Stimulated activated CD8-positive, alpha-beta memory T cell treated with anti-CD3 and anti-CD28 coated beads, Interleukin-15, amount 100 ng/mL, for 1 hour (primary cell): ENCODE measurements at regions not wholly inside any gene's neighbourhood (a gene's known extent, or its start where the extent isn't known, plus 50 kb on each side); places are given as distances from the start of the nearest gene placed in this dataset.

ENCODE experiments used
- DNase-seq: peaks from one replicate; pipeline ENCODE4 v3.0.0-alpha.2; 2020; ENCODE audit warnings: low read depth

- no peak for DNase-seq
These were observed 285.7 kb upstream of the PKN2 start for GRCh38 chr1:88398338-88398737.

GRCh38 chr1:88399690-88400089 lies 284.4 kb upstream of the PKN2 start:
- no peak for DNase-seq

GRCh38 chr1:88401313-88401712 lies 282.8 kb upstream of the PKN2 start:
- DNase-seq, result no peak

GRCh38 chr1:88404582-88404981 lies 279.5 kb upstream of the PKN2 start:
- DNase-seq, result no peak

GRCh38 chr1:88407248-88407647 lies 276.8 kb upstream of the PKN2 start:
- no peak for DNase-seq

- DNase-seq, result no peak
These were observed 262.1 kb upstream of the PKN2 start for GRCh38 chr1:88421997-88422396.

GRCh38 chr1:88433556-88433955 lies 250.5 kb upstream of the PKN2 start:
- no peak for DNase-seq

- DNase-seq, result no peak
These were observed 249.2 kb upstream of the PKN2 start for GRCh38 chr1:88434836-88435235.

GRCh38 chr1:88441022-88441421 lies 243.1 kb upstream of the PKN2 start:
- no peak for DNase-seq

- no peak for DNase-seq
These were observed 232.2 kb upstream of the PKN2 start for GRCh38 chr1:88451856-88452255.

GRCh38 chr1:88453295-88453694 lies 230.8 kb upstream of the PKN2 start:
- no peak for DNase-seq

GRCh38 chr1:88454781-88455180 lies 229.3 kb upstream of the PKN2 start:
- DNase-seq, result no peak

- DNase-seq, result no peak
These were observed 228.3 kb upstream of the PKN2 start for GRCh38 chr1:88455621-88456256.

- no peak for DNase-seq
These were observed 226.9 kb upstream of the PKN2 start for GRCh38 chr1:88457197-88457596.

GRCh38 chr1:88461007-88461406 lies 223.1 kb upstream of the PKN2 start:
- no peak for DNase-seq

GRCh38 chr1:88462096-88462487 lies 222.0 kb upstream of the PKN2 start:
- DNase-seq, result no peak

- no peak for DNase-seq
These were observed 221.4 kb upstream of the PKN2 start for GRCh38 chr1:88462488-88463261.

GRCh38 chr1:88463401-88463985 lies 220.6 kb upstream of the PKN2 start:
- no peak for DNase-seq

- DNase-seq, result no peak
These were observed 218.1 kb upstream of the PKN2 start for GRCh38 chr1:88466011-88466410.

- DNase-seq, result no peak
These were observed 217.0 kb upstream of the PKN2 start for GRCh38 chr1:88466899-88467580.

- DNase-seq, result no peak
These were observed 211.8 kb upstream of the PKN2 start for GRCh38 chr1:88472298-88472697.

- no peak for DNase-seq
These were observed 211.4 kb upstream of the PKN2 start for GRCh38 chr1:88472714-88473113.
